ENCODE measurements at regions not wholly inside any gene's neighbourhood (a gene's known extent, or its start where the extent isn't known, plus 50 kb on each side); places are given as distances from the start of the nearest gene placed in this dataset.
A peak's percentile ranks its signal among the peaks of the same experiment; 100 is the strongest.

DNA sequence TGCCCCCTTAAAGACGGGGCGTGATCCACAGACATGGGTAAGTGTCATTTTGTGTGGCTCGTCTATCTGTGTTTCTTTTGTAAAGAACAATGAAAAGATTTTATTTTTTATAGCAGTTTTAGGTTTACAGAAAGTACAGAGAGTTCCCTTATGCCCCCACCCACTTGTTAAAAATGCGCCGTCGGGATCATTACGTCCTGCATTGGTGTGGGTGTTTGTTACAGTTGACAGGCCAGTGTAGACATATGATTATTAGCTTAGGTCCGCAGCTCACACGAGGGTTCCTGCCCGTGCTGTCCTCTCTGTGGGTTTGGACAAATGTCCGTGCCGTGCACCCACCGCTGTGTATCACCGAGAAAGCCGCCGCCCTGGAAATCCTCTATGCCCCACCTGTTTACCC, 50.5 kb downstream of the RGS12 start:
- DNase-seq (ENCODE audit: low spot score), result no peak
- no peak for ATAC-seq

DNA sequence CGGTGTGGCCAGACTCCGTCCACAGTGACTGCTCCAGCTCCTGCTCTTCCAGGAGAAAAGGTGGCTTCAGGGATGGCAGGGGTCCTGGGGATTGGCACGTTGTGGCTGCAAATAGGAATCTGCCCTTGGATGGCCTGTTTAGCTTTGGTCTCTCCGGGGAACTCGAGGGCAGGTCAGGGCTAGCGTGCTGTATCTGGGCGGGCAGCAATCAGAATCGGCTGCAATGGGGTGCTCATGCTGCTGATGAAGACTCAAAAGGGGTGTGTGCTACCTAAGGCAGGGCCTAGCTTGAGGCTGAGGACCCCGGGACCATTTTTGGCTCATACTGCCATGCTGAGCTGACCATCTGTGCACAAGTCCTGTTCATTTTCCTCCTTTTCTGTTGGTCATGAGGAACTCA, 51.3 kb downstream of the RGS12 start:
- no peak for ATAC-seq
- DNase-seq (ENCODE audit: low spot score), result no peak

- no peak for DNase-seq (ENCODE audit: low spot score)
- ATAC-seq, result no peak
These were observed 51.8 kb downstream of the RGS12 start for GRCh38 chr4:3344596-3344995.

DNA sequence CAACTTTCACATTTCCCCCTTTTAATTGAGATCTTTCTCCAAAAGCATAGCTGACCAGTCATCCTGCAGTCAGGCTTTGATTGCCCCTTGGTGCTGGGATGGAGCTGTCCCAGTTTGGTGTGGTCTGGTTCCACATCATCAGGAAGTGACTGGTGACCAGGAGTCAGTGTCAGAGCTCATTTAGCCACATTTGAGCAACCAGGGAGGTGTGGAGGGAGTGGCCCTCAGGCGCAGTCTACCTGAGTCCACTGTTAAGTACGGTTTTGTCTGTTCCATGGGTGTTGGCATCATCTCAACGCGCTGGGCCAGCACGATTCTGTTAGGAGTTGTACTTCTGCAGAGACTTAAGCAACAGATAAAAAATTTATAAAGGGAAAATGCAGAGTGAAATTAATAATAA, 52.6 kb downstream of the RGS12 start:
- DNase-seq (ENCODE audit: low spot score) (no peak), ATAC-seq (no peak)

DNA sequence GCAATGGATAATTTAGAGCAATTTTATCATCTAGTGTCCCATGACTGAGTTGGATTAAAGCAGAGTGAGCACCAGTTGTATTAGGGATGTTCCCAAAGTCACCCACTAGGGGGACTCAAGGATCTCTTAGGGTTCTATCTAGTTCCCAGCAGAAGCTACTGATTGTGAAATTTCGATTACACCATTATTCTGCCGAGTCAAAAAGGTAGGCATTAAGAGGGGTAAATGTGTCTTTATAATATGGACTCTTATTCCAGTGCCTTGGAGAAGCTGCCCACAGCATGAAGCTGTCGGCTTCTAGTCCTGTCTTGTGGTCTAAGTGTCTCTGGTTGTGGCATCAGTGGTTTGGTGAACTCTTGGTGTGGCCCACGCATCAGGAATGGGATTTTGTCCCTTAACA, 53.3 kb downstream of the RGS12 start:
- ATAC-seq, result peak; percentile 98

GRCh38 chr4:3347871-3348270, 55.0 kb downstream of the RGS12 start:
- ATAC-seq (no peak), DNase-seq (ENCODE audit: low spot score) (no peak)

More for the DNA sequence above, 53.3 kb downstream of the RGS12 start:
- DNase-seq (ENCODE audit: low spot score), result no peak

DNA sequence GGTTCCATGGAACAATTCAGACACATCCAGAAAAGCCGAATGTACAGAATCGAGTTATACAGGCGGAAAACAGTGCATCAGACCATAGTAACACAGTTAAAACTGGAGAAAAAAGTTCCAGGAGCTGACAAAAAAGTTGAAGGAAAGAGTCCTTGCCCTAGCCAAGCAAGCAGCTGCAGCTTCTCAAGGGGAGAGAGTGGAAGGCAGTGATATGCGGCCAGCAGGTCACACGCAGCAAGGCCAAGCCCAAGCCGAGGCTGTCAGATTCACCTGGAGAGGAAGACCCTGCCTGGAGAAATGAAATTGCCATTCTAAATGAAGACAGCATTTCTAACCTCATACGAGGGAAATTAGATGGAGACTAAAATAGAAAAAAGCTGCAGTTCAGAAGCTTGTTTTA, 55.8 kb downstream of the RGS12 start:
- ATAC-seq (no peak), DNase-seq (ENCODE audit: low spot score) (no peak)

DNA sequence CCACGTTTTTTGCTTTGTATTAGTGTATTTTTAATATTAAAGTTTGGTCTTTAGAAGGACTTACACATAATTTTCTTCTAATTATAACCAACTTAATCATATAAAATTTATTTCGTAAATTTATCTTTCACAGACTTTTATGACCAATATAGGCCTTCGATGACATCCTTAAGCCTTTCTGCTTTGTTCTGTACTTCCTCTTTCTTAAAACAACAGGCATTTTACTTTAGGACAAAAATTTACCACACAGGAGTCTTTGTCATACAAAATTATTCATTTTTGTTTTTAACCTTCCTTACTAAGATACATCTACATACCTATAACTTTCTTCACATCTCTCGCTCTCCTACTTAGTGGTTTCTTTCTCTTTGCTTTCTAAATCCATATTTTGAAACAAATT, 56.3 kb downstream of the RGS12 start:
- ATAC-seq, result no peak
- DNase-seq (ENCODE audit: low spot score), result no peak

GRCh38 chr4:3351997-3352396, 59.2 kb downstream of the RGS12 start:
- no peak for ATAC-seq
- no peak for DNase-seq (ENCODE audit: low spot score)

DNA sequence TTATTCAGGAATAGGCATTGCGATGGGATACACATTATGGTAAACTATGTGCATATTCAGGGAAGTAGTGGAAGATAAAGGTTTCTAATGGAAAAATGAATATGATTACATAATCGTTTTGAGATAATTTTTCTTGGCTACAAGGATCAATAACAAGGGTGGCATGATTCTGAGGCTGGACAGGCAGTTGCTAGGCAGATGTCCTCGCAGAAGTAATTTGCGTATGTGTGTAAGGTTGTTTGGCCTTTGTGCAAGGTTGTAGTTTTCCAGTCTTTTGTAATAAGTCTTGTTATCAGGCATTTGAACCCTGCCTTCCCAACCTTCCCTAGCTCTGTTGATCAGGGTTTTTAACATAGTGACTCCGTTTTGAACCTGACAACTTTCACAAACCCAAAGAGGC, 59.7 kb downstream of the RGS12 start:
- ATAC-seq (no peak), DNase-seq (ENCODE audit: low spot score) (no peak)

GRCh38 chr4:3352941-3353594, 60.2 kb downstream of the RGS12 start:
- DNase-seq (ENCODE audit: low spot score), result no peak
- ATAC-seq, result no peak

GRCh38 chr4:3353752-3354454, 61.1 kb downstream of the RGS12 start:
- DNase-seq (ENCODE audit: low spot score), result no peak

GRCh38 chr4:3354455-3354811, 61.6 kb downstream of the RGS12 start:
- ATAC-seq, result peak; percentile 88
- DNase-seq (ENCODE audit: low spot score), result peak; percentile 73

More at GRCh38 chr4:3353752-3354454, 61.1 kb downstream of the RGS12 start:
- peak; percentile 65 for ATAC-seq

- ATAC-seq, result no peak
These were observed 62.5 kb downstream of the RGS12 start for GRCh38 chr4:3355266-3355748.

DNA sequence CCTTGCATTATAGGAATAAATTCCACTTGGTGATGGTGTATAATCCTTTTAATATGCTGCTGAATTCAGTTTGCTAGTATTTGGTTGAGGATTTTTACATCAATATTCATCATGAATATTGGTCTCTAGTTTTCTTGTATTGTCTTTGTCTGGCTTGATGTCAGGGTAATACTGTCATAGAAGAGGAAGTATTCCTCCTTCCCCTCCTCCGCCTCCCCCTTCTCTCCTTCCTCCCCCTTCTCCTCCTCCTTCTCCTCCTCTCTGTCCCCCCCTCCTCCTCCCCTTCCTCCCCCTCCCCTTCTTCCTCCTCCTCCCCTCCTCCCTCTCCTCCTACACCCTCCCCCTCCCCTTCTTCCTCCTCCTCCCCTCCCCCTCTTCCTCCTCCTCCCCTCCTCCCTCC, 65.8 kb downstream of the RGS12 start:
- DNase-seq (ENCODE audit: low spot score) (no peak), ATAC-seq (no peak)

More at GRCh38 chr4:3355266-3355748, 62.5 kb downstream of the RGS12 start:
- no peak for DNase-seq (ENCODE audit: low spot score)

GRCh38 chr4:3360777-3361176, 68.0 kb downstream of the RGS12 start:
- ATAC-seq, result no peak
- no peak for DNase-seq (ENCODE audit: low spot score)

- ATAC-seq (no peak), DNase-seq (ENCODE audit: low spot score) (no peak)
These were observed 68.6 kb downstream of the RGS12 start for GRCh38 chr4:3361406-3361805.

GRCh38 chr4:3361896-3362295, 69.1 kb downstream of the RGS12 start:
- ATAC-seq (no peak), DNase-seq (ENCODE audit: low spot score) (no peak)

GRCh38 chr4:3362431-3363287, 69.8 kb downstream of the RGS12 start:
- DNase-seq (ENCODE audit: low spot score), result no peak
- ATAC-seq, result no peak

DNA sequence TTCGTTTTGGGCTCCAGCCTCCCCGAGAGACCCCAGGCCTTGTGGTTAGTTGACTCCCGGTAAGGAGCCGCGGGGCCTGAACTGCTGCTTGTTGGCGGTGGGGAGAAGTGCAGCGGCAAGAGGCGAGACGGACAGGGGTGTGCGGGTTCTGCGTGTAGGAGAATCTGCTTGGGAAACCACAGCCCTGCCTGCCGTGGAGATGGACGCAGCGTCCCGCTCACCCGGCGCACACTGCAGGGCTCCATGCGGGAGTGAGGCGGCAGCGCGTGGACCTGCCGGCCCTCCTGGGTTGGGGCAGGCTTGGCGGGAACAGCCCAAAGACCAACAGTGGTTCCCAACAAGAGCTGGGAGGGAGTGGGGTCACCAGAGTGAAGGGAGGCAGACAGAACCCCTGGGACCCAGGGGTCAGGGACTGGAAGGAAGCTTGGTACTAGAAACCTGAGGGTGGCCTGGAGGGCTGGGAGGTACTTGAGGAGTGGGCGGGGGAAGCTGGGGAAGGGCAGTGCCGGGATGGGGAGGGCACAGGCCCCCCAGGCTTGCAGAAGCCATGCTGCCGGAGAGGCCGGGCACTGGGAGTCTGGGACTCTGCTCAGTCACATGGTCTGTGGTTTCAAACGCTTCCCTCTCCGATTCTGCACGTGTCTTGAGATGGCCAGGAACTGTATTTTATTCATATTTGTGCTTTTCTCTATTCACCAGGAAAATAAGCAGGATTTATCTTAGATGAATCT, 70.8 kb downstream of the RGS12 start:
- DNase-seq (ENCODE audit: low spot score) (no peak), ATAC-seq (no peak)

GRCh38 chr4:3364199-3364598, 71.4 kb downstream of the RGS12 start:
- ATAC-seq, result peak; percentile 32
- DNase-seq (ENCODE audit: low spot score), result no peak
